Vagina (tissue), 2 donors: ENCODE measurements at regions not wholly inside any gene's neighbourhood (a gene's known extent, or its start where the extent isn't known, plus 50 kb on each side); places are given as distances from the start of the nearest gene placed in this dataset.
"Not testable (repeated sequence)": the region's sequence is repeated elsewhere in the genome, so short reads cannot be mapped to it uniquely, and the experiment has no call there.

Source experiments
- CTCF ChIP-seq, 3 experiments: fragments of 450-650 bp in 2 of 3; fragments of 200-600 bp in 1 of 3; sonication (generic) in 1 of 3; IDR thresholded peaks; one replicate each; pipeline ENCODE4 v1.5.1; 2017 to 2019; ENCODE audit warnings: antibody characterized with exemption in 3 of 3, mild to moderate bottlenecking in 2 of 3, moderate library complexity in 2 of 3
- POLR2A ChIP-seq, 2 donors: fragments of 450-650 bp; IDR thresholded peaks; one replicate each; pipeline ENCODE4 v1.6.1; 2017; ENCODE audit warnings: antibody characterized with exemption in 2 of 2, mild to moderate bottlenecking in 2 of 2, moderate library complexity in 2 of 2
- POLR2AphosphoS5 ChIP-seq, 2 donors: sonication (generic); formaldehyde crosslinking; IDR thresholded peaks; one replicate each; pipeline ENCODE4 v1.9.0; 2017; ENCODE audit warnings: antibody characterized with exemption in 2 of 2, mild to moderate bottlenecking in 2 of 2, low read depth in 1 of 2; ENCODE audit not compliant: insufficient read depth in 1 of 2

GRCh38 chr3:48101301-48101650 lies 85.1 kb upstream of the MAP4 start:
- TF ChIP-seq POLR2AphosphoS5 (IDR thresholded peaks at IDR 0.05; ENCODE audit: insufficient read depth in 1 of 2, low read depth in 1 of 2); CTCF (IDR thresholded peaks at IDR 0.05); POLR2A (IDR thresholded peaks at IDR 0.05): not testable (repeated sequence)
